ENCODE measurements at regions not wholly inside any gene's neighbourhood (a gene's known extent, or its start where the extent isn't known, plus 50 kb on each side); places are given as distances from the start of the nearest gene placed in this dataset.

GRCh38 chr20:60630609-60631008 is 621.5 kb upstream of the CDH4 start:
- TF ChIP-seq, protein P1, sequence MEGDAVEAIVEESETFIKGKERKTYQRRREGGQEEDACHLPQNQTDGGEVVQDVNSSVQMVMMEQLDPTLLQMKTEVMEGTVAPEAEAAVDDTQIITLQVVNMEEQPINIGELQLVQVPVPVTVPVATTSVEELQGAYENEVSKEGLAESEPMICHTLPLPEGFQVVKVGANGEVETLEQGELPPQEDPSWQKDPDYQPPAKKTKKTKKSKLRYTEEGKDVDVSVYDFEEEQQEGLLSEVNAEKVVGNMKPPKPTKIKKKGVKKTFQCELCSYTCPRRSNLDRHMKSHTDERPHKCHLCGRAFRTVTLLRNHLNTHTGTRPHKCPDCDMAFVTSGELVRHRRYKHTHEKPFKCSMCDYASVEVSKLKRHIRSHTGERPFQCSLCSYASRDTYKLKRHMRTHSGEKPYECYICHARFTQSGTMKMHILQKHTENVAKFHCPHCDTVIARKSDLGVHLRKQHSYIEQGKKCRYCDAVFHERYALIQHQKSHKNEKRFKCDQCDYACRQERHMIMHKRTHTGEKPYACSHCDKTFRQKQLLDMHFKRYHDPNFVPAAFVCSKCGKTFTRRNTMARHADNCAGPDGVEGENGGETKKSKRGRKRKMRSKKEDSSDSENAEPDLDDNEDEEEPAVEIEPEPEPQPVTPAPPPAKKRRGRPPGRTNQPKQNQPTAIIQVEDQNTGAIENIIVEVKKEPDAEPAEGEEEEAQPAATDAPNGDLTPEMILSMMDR (IDR thresholded peaks at IDR 0.05; ENCODE audit: low read depth, low read length, missing control alignments), result no peak
- H3K4me3 ChIP-seq (ENCODE audit: low read depth, low read length), result no peak overlapping the region
- no peaks in the 10 kb centered on the region for H3K27me3 ChIP-seq (replicated peaks)
- no peaks in the 10 kb centered on the region for H3K36me3 ChIP-seq (replicated peaks)
- in situ Hi-C loops (cut with HindIII; ENCODE audit: low pct_ligation_motif_present, low sequenced_read_pairs), result no loop called here
- no peak overlapping the region for H3K27ac ChIP-seq
- DNase-seq, result no peak

DNA sequence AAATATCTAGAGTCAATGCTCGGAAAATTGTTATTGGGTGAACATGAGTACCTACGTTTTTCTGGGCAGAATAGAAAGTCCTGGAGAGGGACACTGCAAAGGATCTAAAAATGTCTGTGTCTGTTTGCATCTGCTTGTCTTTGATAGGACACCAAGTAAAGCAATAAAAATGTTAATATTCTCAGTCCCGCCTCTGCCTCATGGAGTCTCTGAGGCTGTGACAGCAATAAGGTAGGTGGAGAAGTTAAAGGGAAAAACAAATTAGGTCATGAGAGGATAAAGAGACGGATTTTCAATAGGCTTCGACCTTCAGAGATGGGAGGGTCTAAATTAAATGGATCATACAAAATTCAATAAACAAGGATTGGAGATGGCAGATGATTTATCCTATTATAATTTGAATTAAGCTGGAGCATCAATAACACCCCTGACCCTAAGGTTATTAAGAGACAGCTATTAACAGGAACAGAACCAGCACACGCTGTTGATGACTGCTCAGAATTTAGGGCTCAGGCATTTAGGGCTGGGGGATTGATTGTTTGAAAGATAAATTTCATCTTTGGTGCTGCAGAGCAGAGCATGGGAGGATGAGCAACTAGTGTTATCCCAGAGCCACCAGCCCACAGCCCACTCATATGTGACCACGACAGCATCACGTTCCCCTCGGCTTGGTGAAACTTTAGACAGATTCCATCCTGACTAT is 620.3 kb upstream of the CDH4 start:
- H3K4me3 ChIP-seq (ENCODE audit: low read depth, low read length), result no peak overlapping the region
- H3K36me3 ChIP-seq (replicated peaks), result no peaks in the 10 kb centered on the region
- H3K27ac ChIP-seq, result no peak overlapping the region
- in situ Hi-C loops (cut with HindIII; ENCODE audit: low pct_ligation_motif_present, low sequenced_read_pairs), result no loop called here
- TF ChIP-seq, protein P1 (IDR thresholded peaks at IDR 0.05; ENCODE audit: low read depth, low read length, missing control alignments), result no peak
- DNase-seq, result no peak
- H3K27me3 ChIP-seq (replicated peaks), result no peaks in the 10 kb centered on the region

DNA sequence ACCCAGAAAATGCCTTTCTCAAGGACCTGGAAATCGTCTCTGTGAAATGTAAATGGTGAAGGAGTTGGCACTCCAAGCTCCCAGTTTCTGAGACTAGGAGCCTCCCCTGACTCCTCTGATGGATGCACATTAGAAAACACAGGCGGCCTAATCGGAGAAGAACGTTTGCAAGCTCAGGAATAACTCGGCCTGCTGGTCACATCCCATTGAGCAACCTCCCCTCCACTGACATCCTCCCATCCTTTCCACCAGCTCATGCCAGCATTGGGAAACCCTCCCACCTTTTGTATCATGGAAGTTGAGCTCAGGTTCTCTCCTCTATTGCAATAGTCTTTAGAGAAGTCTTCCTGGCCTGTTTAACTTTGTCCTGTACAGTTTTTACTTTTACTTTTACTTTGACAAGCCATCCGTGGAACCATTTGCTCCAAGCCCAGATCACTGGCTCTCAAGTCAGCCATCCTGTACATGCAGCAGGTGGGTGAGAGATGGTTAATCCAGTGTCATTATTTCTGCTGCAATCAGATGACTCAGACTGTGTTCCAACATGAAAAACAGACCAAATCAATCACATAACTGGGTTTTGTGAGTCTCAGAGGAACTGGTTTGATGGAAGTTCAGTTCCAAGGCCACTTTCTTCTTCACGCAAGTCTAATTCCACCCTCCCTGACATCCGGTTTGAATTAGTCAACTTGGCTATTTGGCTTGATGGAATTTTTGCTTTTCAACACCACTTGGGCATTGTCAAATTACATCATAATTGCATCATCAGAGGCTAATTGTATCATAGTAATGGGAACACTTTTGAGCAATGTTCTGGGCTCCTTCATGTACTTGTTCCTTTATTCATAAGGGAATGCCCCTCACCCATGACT is 619.4 kb upstream of the CDH4 start:
- in situ Hi-C loops (cut with HindIII; ENCODE audit: low pct_ligation_motif_present, low sequenced_read_pairs), result no loop called here
- DNase-seq, result no peak
- Histone ChIP-seq H3K36me3 (replicated peaks) (no peaks in the 10 kb centered on the region), H3K27me3 (replicated peaks) (no peaks in the 10 kb centered on the region), H3K4me3 (ENCODE audit: low read depth, low read length) (no peak overlapping the region), H3K27ac (no peak overlapping the region)
- TF ChIP-seq, protein P1 (IDR thresholded peaks at IDR 0.05; ENCODE audit: low read depth, low read length, missing control alignments), result no peak

GRCh38 chr20:60634491-60635172 is 617.4 kb upstream of the CDH4 start:
- DNase-seq, result no peak
- H3K4me3 ChIP-seq (ENCODE audit: low read depth, low read length), result no peak overlapping the region
- TF ChIP-seq, protein P1 (IDR thresholded peaks at IDR 0.05; ENCODE audit: low read depth, low read length, missing control alignments), result no peak
- in situ Hi-C loops (cut with HindIII; ENCODE audit: low pct_ligation_motif_present, low sequenced_read_pairs), result no loop called here
- no peaks in the 10 kb centered on the region for H3K27me3 ChIP-seq (replicated peaks)
- H3K36me3 ChIP-seq (replicated peaks), result no peaks in the 10 kb centered on the region
- no peak overlapping the region for H3K27ac ChIP-seq

DNA sequence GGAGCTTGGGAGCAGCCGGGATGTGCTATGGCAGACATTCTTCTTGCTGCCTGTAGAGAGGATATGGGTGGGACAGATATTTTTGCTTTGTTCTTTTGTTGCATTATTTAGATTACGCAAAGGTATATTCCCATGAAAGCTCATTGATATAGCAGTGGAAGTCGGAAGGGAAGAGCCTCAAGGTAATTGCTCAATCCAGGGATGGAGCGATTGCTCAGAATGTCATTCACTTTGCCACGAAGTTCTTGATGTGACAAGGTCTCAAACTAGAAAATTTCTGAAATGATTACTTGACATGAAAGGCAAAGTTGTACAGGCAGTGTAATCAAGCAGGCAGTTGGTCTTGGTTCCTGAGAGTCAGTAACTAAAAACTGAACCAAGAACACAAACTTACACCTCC is 615.6 kb upstream of the CDH4 start:
- in situ Hi-C loops (cut with HindIII; ENCODE audit: low pct_ligation_motif_present, low sequenced_read_pairs), result no loop called here
- DNase-seq, result no peak
- no peak overlapping the region for H3K27ac ChIP-seq
- TF ChIP-seq, protein P1 (IDR thresholded peaks at IDR 0.05; ENCODE audit: low read depth, low read length, missing control alignments), result no peak
- no peak overlapping the region for H3K4me3 ChIP-seq (ENCODE audit: low read depth, low read length)
- H3K36me3 ChIP-seq (replicated peaks), result no peaks in the 10 kb centered on the region
- no peaks in the 10 kb centered on the region for H3K27me3 ChIP-seq (replicated peaks)
